Karpas-422 (cell line): ENCODE measurements at regions not wholly inside any gene's neighbourhood (a gene's known extent, or its start where the extent isn't known, plus 50 kb on each side); places are given as distances from the start of the nearest gene placed in this dataset.

Experiments
- DNase-seq: peaks from one replicate; pipeline ENCODE4 v3.0.0-alpha.2; 2015
- H2AFZ ChIP-seq: fragments of 200-600 bp; sonication (generic); 2 replicates; pipeline ENCODE4 v1.6.1; 2014; ENCODE audit warnings: antibody characterized with exemption, low read length, mixed read lengths
- H3K27ac ChIP-seq: fragments of 200-600 bp; sonication (generic); 2 replicates; pipeline ENCODE4 v1.5.1; 2014; ENCODE audit warnings: mild to moderate bottlenecking, low read length, moderate library complexity
- H3K27me3 ChIP-seq: fragments of 200-600 bp; sonication (generic); 2 replicates; pipeline ENCODE4 v1.6.1; 2014; ENCODE audit warnings: low read length, mixed read lengths
- H3K36me3 ChIP-seq: fragments of 200-600 bp; sonication (generic); 2 replicates; pipeline ENCODE4 v1.6.1; 2014; ENCODE audit warnings: low read length, mixed read lengths; ENCODE audit not compliant: insufficient read depth
- H3K4me1 ChIP-seq: fragments of 200-600 bp; sonication (generic); 2 replicates; pipeline ENCODE4 v1.6.1; 2014; ENCODE audit warnings: mild to moderate bottlenecking, low read length, mixed read lengths
- H3K4me2 ChIP-seq: fragments of 200-600 bp; sonication (generic); 2 replicates; pipeline ENCODE4 v1.6.1; 2014; ENCODE audit warnings: low read length, low read depth, mild to moderate bottlenecking; ENCODE audit not compliant: poor library complexity, severe bottlenecking
- H3K4me3 ChIP-seq: fragments of 200-600 bp; sonication (generic); 2 replicates; pipeline ENCODE4 v1.5.1; 2014; ENCODE audit warnings: mild to moderate bottlenecking, antibody characterized with exemption, low read length, mixed read lengths
- H3K79me2 ChIP-seq: fragments of 200-600 bp; sonication (generic); 2 replicates; pipeline ENCODE4 v1.6.1; 2014; ENCODE audit warnings: mild to moderate bottlenecking, low read length, mixed read lengths
- H3K9ac ChIP-seq: fragments of 200-600 bp; sonication (generic); 2 replicates; pipeline ENCODE4 v1.6.0; 2014; ENCODE audit warnings: low read length
- H3K9me2 ChIP-seq: fragments of 200-600 bp; sonication (generic), shearing (Covaris generic); replicated peaks from 2 replicates; pipeline ENCODE4 v1.6.0; 2014; ENCODE audit warnings: mild to moderate bottlenecking, low read length, moderate library complexity; ENCODE audit not compliant: insufficient read depth
- H3K9me3 ChIP-seq: fragments of 300-700, 200-600 bp; sonication (generic); 2 replicates; pipeline ENCODE4 v1.6.1; 2014; ENCODE audit warnings: low read length, mixed read lengths
- H4K20me1 ChIP-seq: fragments of 200-600 bp; sonication (generic); 2 replicates; pipeline ENCODE4 v1.6.1; 2014; ENCODE audit warnings: mild to moderate bottlenecking, antibody characterized with exemption, low read length, low read depth; ENCODE audit not compliant: insufficient read depth

DNA sequence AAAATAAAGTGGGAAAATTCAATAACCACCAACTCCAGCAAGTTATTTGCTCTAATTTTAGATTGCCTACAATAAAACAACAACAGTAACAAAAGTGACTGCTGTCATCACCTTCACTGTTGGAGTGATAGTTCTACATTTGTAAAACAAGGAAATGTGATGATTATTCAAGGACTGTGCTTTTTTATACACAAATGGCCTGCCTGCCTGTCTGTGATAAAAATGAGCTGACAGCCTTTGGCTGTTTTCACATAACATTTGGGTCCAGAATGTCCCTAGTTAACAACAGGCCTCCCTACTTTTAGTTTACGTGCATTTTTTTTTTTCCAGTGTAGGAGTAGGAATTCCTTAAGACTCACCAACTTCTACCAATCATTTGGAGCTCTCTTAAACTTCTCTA lies 768.8 kb downstream of the PDCD6IP start:
- Histone ChIP-seq H3K27ac (no peak overlapping the region), H3K27me3 (peaks cover 3% of the 10 kb centered on the region; the same call in 1 of the 2 replicates), H3K9me2 (no peaks in the 10 kb centered on the region), H3K79me2 (no peaks in the 10 kb centered on the region), H2AFZ (no peak overlapping the region), H3K4me2 (no peak overlapping the region), H3K36me3 (no peaks in the 10 kb centered on the region), H3K4me3 (no peak overlapping the region), H3K9me3 (no peaks in the 10 kb centered on the region; the same call in 1 of the 2 replicates), H3K4me1 (no peaks in the 10 kb centered on the region), H3K9ac (no peak overlapping the region), H4K20me1 (no peaks in the 10 kb centered on the region)
- DNase-seq: no peak

DNA sequence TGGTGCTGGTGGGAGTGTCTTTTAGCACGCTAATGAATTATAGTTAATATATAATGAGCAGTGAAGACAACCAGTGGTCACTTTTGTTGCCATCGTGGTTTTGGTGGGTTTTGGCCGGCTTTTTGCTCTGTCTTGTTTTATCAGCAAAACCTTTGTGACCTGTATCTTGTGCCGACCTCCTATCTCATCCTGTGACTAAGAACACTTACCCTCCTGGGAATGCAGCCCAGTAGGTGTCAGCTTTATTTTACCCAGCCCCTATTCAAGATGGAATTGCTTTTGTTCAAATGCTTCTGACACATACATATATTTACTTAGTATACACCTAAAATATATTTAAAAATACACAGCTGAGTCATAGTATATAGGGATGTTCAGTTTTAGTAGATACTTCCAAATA lies 770.3 kb downstream of the PDCD6IP start:
- no peaks in the 10 kb centered on the region for H3K79me2 ChIP-seq
- H2AFZ ChIP-seq: no peak overlapping the region
- H3K9me2 ChIP-seq: no peaks in the 10 kb centered on the region

DNA sequence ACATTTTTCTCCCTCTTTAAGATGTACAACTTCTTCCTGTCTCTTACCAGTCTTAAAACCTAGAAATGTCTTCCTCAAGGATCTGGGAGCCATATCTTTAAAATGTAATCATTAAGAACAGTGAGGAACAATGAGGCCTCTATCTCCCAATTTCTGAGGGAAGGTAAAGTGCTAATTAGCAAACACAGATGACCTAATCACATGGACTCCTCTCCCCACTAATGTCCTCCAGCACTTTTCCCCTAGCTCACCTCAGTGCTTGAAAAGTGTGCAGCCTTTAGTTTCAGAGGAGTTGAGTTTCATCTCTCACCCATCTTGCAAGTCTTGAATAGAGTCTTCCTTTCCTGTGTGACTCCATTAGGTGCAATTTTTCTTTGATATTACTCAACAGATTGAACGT lies 771.0 kb downstream of the PDCD6IP start:
- H4K20me1 ChIP-seq: no peaks in the 10 kb centered on the region
- H3K4me1 ChIP-seq: no peaks in the 10 kb centered on the region
- H3K27me3 ChIP-seq: peaks cover 3% of the 10 kb centered on the region; the same call in 1 of the 2 replicates
- no peaks in the 10 kb centered on the region for H3K79me2 ChIP-seq
- no peak overlapping the region for H3K4me3 ChIP-seq
- no peaks in the 10 kb centered on the region for H3K9me2 ChIP-seq
- no peak overlapping the region for H2AFZ ChIP-seq
- H3K27ac ChIP-seq: no peak overlapping the region
- no peak overlapping the region for H3K4me2 ChIP-seq
- DNase-seq: no peak
- no peak overlapping the region for H3K9ac ChIP-seq
- no peaks in the 10 kb centered on the region for H3K36me3 ChIP-seq
- no peaks in the 10 kb centered on the region for H3K9me3 ChIP-seq

More for the DNA sequence above, 770.3 kb downstream of the PDCD6IP start:
- no peaks in the 10 kb centered on the region for H3K36me3 ChIP-seq
- H3K27ac ChIP-seq: no peak overlapping the region
- peaks cover 3% of the 10 kb centered on the region; the same call in 1 of the 2 replicates for H3K27me3 ChIP-seq
- no peaks in the 10 kb centered on the region for H4K20me1 ChIP-seq
- H3K4me1 ChIP-seq: no peaks in the 10 kb centered on the region
- H3K9me3 ChIP-seq: no peaks in the 10 kb centered on the region; the same call in 1 of the 2 replicates
- H3K4me3 ChIP-seq: no peak overlapping the region
- H3K9ac ChIP-seq: no peak overlapping the region
- DNase-seq: no peak
- no peak overlapping the region for H3K4me2 ChIP-seq

DNA sequence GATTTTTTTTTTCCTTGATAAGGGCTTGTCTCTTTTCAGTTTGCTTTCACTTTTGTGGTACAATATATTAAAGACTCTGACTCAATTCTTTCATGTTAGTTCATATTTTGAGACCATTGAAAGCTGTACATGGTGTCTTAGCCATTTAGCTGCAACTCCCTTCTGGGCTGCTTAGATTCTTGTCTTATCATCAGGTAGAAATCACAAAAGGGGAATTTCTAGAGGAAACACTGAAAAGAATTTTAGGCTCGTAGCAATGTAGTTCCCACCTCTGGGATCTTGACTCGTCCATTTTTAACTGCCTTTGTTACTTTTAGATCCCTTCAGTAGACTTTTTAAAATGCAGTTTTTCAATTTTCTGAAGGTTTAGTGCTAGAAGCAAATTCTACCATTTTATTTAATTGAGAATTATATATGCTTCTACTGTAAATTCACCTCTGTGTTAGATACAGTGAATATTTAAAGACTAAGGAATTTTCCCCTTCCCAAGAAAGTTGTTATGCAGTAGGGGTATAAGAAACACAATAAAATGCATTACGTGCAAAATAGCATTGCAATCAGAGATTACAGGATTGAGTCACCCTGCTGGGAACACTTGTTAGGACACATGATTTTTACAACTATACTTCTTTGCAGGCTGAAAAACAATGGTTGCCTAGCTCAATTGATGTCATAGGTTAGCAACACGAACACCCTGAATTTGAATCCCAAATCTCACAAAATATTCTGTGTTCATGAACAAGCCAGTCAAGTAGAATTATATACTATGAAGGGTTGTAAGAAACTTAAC lies 772.7 kb downstream of the PDCD6IP start:
- Histone ChIP-seq H3K4me2 (no peak overlapping the region), H3K9me3 (no peaks in the 10 kb centered on the region), H3K9ac (no peak overlapping the region), H4K20me1 (no peaks in the 10 kb centered on the region), H3K27ac (no peak overlapping the region), H3K4me3 (no peak overlapping the region), H2AFZ (no peak overlapping the region), H3K79me2 (no peaks in the 10 kb centered on the region), H3K36me3 (no peaks in the 10 kb centered on the region), H3K4me1 (no peaks in the 10 kb centered on the region), H3K27me3 (0 out of 2 replicates have a peak, but pooled peaks cover 3% of the 10 kb centered on the region), H3K9me2 (no peaks in the 10 kb centered on the region)
- no peak for DNase-seq

DNA sequence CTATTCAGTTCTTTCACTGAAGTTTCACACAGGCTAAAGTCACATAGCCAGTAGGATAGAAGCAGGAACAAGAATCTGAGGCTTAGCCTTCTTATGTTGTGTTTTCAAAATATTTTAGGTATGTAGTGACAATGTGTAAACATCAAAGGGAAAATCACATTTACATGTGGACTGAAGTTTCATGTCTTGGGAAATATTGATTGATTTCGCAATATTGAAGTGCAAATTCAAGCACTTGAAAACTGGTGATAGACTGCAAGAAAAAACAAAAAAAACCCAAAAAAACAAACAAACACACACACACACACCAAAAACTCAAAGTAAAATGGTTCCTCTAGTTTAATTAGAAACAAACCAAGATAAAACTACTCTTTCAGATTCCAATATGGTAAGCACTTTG lies 773.3 kb downstream of the PDCD6IP start:
- no peak overlapping the region for H3K4me2 ChIP-seq
- no peaks in the 10 kb centered on the region for H4K20me1 ChIP-seq
- no peaks in the 10 kb centered on the region for H3K36me3 ChIP-seq
- no peak overlapping the region for H3K27ac ChIP-seq
- H3K4me3 ChIP-seq: no peak overlapping the region
- H3K9me2 ChIP-seq: no peaks in the 10 kb centered on the region
- no peaks in the 10 kb centered on the region for H3K79me2 ChIP-seq
- no peak overlapping the region for H2AFZ ChIP-seq
- H3K9me3 ChIP-seq: no peaks in the 10 kb centered on the region
- H3K27me3 ChIP-seq: 0 out of 2 replicates have a peak, but pooled peaks cover 3% of the 10 kb centered on the region
- DNase-seq: no peak
- no peaks in the 10 kb centered on the region for H3K4me1 ChIP-seq
- H3K9ac ChIP-seq: no peak overlapping the region

DNA sequence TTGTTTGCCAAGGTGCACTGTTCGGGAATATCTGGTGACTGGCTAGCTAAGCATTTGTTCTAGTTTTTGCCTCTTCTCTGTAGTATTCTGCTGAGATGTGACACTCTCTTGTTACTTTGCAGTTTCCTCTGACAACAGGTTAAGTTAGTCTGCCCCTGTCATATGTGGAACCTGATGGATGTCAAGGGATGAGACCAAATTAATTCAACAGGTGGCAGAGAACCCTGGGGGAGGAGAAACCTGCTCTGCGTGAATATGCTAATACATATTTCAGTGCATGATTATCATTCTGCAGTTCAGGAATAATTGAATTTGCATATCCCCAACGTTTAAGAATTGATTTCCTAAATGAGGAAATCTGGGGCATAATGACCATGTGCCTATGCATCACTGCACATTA lies 777.3 kb downstream of the PDCD6IP start:
- H2AFZ ChIP-seq: no peak overlapping the region
- no peak for DNase-seq
- H3K27ac ChIP-seq: no peak overlapping the region
- H3K4me1 ChIP-seq: no peaks in the 10 kb centered on the region
- no peaks in the 10 kb centered on the region for H3K36me3 ChIP-seq
- no peaks in the 10 kb centered on the region for H3K9me2 ChIP-seq
- H3K9ac ChIP-seq: no peak overlapping the region
- 0 out of 2 replicates have a peak, but pooled peaks cover 3% of the 10 kb centered on the region for H3K27me3 ChIP-seq
- H3K79me2 ChIP-seq: no peaks in the 10 kb centered on the region
- H3K4me3 ChIP-seq: no peak overlapping the region
- H3K9me3 ChIP-seq: no peaks in the 10 kb centered on the region
- H4K20me1 ChIP-seq: no peaks in the 10 kb centered on the region
- no peak overlapping the region for H3K4me2 ChIP-seq

DNA sequence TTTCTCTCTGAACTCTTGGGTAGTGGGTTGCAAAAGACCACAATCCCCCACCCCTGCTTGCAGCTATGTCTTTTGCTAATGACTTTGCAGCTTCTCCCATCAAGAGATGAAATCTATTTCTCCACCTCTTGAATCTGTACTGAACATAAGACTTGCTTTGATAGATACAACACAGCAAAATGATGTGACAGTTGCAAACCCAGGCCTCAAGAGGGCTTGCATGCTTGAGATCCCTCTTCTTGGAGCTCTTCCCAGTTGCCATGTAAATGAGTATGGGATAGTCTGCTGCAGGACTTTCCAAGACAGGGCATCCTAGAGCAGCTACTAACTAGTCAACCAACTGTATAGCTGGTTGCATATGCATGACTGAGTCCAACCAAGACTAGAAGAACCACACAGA lies 783.6 kb downstream of the PDCD6IP start:
- Histone ChIP-seq H3K79me2 (no peaks in the 10 kb centered on the region), H3K9me3 (no peaks in the 10 kb centered on the region), H3K4me3 (no peak overlapping the region), H3K27ac (no peak overlapping the region), H3K4me1 (no peaks in the 10 kb centered on the region), H3K36me3 (no peaks in the 10 kb centered on the region), H3K4me2 (no peak overlapping the region), H3K9me2 (no peaks in the 10 kb centered on the region), H3K27me3 (no peaks in the 10 kb centered on the region), H3K9ac (no peak overlapping the region), H2AFZ (no peak overlapping the region), H4K20me1 (no peaks in the 10 kb centered on the region)
- DNase-seq: no peak

DNA sequence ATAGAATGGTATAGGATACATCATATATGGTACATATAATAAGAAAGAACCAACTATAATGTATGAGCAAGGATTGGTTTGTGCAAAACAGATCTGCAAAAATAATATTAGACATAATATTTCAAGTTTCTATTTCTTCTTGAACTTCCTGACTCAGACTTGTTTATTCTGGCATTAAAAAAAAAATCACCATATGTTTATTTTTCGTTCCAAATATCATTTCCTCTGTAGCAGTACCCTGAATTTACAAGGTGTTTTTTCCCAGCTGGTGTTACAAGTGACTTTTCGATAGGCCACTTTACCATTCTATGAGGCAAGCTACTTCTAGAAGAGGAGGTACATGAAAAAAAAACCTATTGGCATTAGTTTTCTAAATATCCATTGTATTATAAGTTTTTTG lies 785.0 kb downstream of the PDCD6IP start:
- no peaks in the 10 kb centered on the region for H3K36me3 ChIP-seq
- H3K9ac ChIP-seq: no peak overlapping the region
- no peak for DNase-seq
- no peak overlapping the region for H2AFZ ChIP-seq
- H3K4me2 ChIP-seq: no peak overlapping the region
- H3K4me3 ChIP-seq: no peak overlapping the region
- H3K9me2 ChIP-seq: no peaks in the 10 kb centered on the region
- no peaks in the 10 kb centered on the region for H3K9me3 ChIP-seq
- no peaks in the 10 kb centered on the region for H3K79me2 ChIP-seq
- H4K20me1 ChIP-seq: no peaks in the 10 kb centered on the region
- H3K27ac ChIP-seq: no peak overlapping the region
- H3K4me1 ChIP-seq: no peaks in the 10 kb centered on the region
- no peaks in the 10 kb centered on the region for H3K27me3 ChIP-seq
